Astrocyte of the spinal cord (primary cell): ENCODE measurements at regions not wholly inside any gene's neighbourhood (a gene's known extent, or its start where the extent isn't known, plus 50 kb on each side); places are given as distances from the start of the nearest gene placed in this dataset.

Source experiments
- DNase-seq: peaks from one replicate; pipeline ENCODE4 v3.0.0; 2011; ENCODE audit warnings: low read depth, low spot score
- H3K4me3 ChIP-seq: 2 replicates; pipeline ENCODE4 v1.5.1; 2011; ENCODE audit warnings: low read depth, mild to moderate bottlenecking, low read length, moderate library complexity
- CTCF ChIP-seq: IDR thresholded peaks from 2 replicates; pipeline ENCODE4 v1.5.1; 2012; ENCODE audit warnings: low read depth, mild to moderate bottlenecking, low read length, inconsistent platforms
- in situ Hi-C: cut with HindIII; loops from 2 replicates; pipeline ENCODE4 v1.10.0; 2017; ENCODE audit warnings: low sequenced_read_pairs

- TF ChIP-seq CTCF: no peak
- no peak overlapping the region for H3K4me3 ChIP-seq
- no peak for DNase-seq
- in situ Hi-C loops: no loop called here
Observed at GRCh38 chr16:48442379-48442778, 57.2 kb upstream of the SIAH1 start.

- DNase-seq: no peak
- in situ Hi-C loops: no loop called here
- H3K4me3 ChIP-seq: no peak overlapping the region
- TF ChIP-seq CTCF: no peak
Observed at GRCh38 chr16:48441863-48442279, 56.7 kb upstream of the SIAH1 start.

GRCh38 chr16:48441106-48441505, 55.9 kb upstream of the SIAH1 start:
- DNase-seq: no peak
- in situ Hi-C loops: no loop called here
- no peak overlapping the region for H3K4me3 ChIP-seq
- no peak for TF ChIP-seq CTCF

GRCh38 chr16:48438414-48438813, 53.2 kb upstream of the SIAH1 start:
- no peak for TF ChIP-seq CTCF
- H3K4me3 ChIP-seq: no peak overlapping the region
- in situ Hi-C loops: no loop called here
- DNase-seq: no peak

GRCh38 chr16:48435906-48436305, 50.7 kb upstream of the SIAH1 start:
- in situ Hi-C loops: no loop called here
- TF ChIP-seq CTCF: no peak
- no peak for DNase-seq
- H3K4me3 ChIP-seq: no peak overlapping the region

GRCh38 chr16:48435318-48435680, 50.1 kb upstream of the SIAH1 start:
- TF ChIP-seq CTCF: no peak
- DNase-seq: no peak
- in situ Hi-C loops: no loop called here
- H3K4me3 ChIP-seq: no peak overlapping the region
